CD14-positive monocyte (primary cell): ENCODE measurements at regions not wholly inside any gene's neighbourhood (a gene's known extent, or its start where the extent isn't known, plus 50 kb on each side); places are given as distances from the start of the nearest gene placed in this dataset.

ENCODE experiments used
- DNase-seq, 3 donors: peaks; one replicate each; pipeline ENCODE4 v3.0.0-alpha.2; 2011 to 2022
- H2AFZ ChIP-seq: 2 replicates; pipeline ENCODE4 v1.6.0; 2012; ENCODE audit warnings: mild to moderate bottlenecking, low read depth, low read length, inconsistent platforms; ENCODE audit not compliant: insufficient read depth, poor library complexity, severe bottlenecking
- H3K27ac ChIP-seq, 2 donors: 1 replicate in 1 of 2; 2 replicates in 1 of 2; pipeline ENCODE4 v1.5.1; 2012 to 2013; ENCODE audit warnings: low read length in 2 of 2, control low read depth in 1 of 2, inconsistent platforms in 1 of 2, low read depth in 1 of 2, mild to moderate bottlenecking in 1 of 2
- H3K27me3 ChIP-seq, 2 donors: one replicate each; pipeline versions ENCODE4 v1.6.0 to v1.6.1; 2011 to 2013; ENCODE audit warnings: low read length in 2 of 2; ENCODE audit not compliant: control insufficient read depth in 2 of 2, insufficient read depth in 2 of 2
- H3K36me3 ChIP-seq, 2 donors: replicated peaks in 1 of 2; 1 replicate in 1 of 2; 2 replicates in 1 of 2; pipeline versions ENCODE4 v1.5.1 to v1.6.1; 2012 to 2013; ENCODE audit warnings: low read length in 2 of 2, control low read depth in 1 of 2, inconsistent platforms in 1 of 2, mild to moderate bottlenecking in 1 of 2; ENCODE audit not compliant: insufficient read depth in 2 of 2, control insufficient read depth in 1 of 2
- H3K4me1 ChIP-seq, 2 donors: 1 replicate in 1 of 2; 2 replicates in 1 of 2; pipeline versions ENCODE4 v1.5.1 to v1.6.1; 2012 to 2013; ENCODE audit warnings: low read length in 2 of 2, control low read depth in 1 of 2, inconsistent platforms in 1 of 2, mild to moderate bottlenecking in 1 of 2, moderate library complexity in 1 of 2; ENCODE audit not compliant: insufficient read depth in 2 of 2, control insufficient read depth in 1 of 2
- H3K4me2 ChIP-seq: replicated peaks from 2 replicates; pipeline ENCODE3; 2012; ENCODE audit warnings: low read length, moderate library complexity, mild to moderate bottlenecking; ENCODE audit not compliant: poor library complexity, severe bottlenecking; ENCODE audit errors: extremely low read depth
- H3K4me3 ChIP-seq, 3 experiments: fragments of 200-600 bp in 1 of 3; sonication (generic) in 1 of 3; replicated peaks in 1 of 3; 1 replicate in 2 of 3; 2 replicates in 1 of 3; pipeline ENCODE4 v1.5.1; 2011 to 2013; ENCODE audit warnings: low read length in 3 of 3, mild to moderate bottlenecking in 3 of 3, control low read depth in 2 of 3, low read depth in 2 of 3, inconsistent platforms in 1 of 3, moderate library complexity in 1 of 3
- H3K79me2 ChIP-seq: 2 replicates; pipeline ENCODE4 v1.6.0; 2012; ENCODE audit warnings: mild to moderate bottlenecking, control low read depth, inconsistent platforms, low read length, moderate library complexity; ENCODE audit not compliant: insufficient read depth
- H3K9ac ChIP-seq: 2 replicates; pipeline ENCODE4 v1.6.0; 2017; ENCODE audit warnings: low read length, mild to moderate bottlenecking; ENCODE audit not compliant: insufficient read depth, poor library complexity, severe bottlenecking
- H3K9me3 ChIP-seq, 2 donors: replicated peaks in 1 of 2; 1 replicate in 1 of 2; 2 replicates in 1 of 2; pipeline versions ENCODE4 v1.5.1 to v1.6.1; 2012 to 2013; ENCODE audit warnings: low read length in 2 of 2, control low read depth in 1 of 2; ENCODE audit not compliant: control insufficient read depth in 1 of 2, insufficient read depth in 1 of 2
- H4K20me1 ChIP-seq: 2 replicates; pipeline ENCODE4 v1.6.0; 2012; ENCODE audit warnings: mild to moderate bottlenecking, low read length, control low read depth, moderate library complexity; ENCODE audit not compliant: insufficient read depth
- H3K27ac Mint-ChIP-seq, 7 donors: one replicate each; pipeline ENCODE4 v1.8.0; 2020; ENCODE audit warnings: mild to moderate bottlenecking in 7 of 7, mixed read lengths in 7 of 7, moderate library complexity in 6 of 7, inconsistent platforms in 2 of 7
- H3K27me3 Mint-ChIP-seq, 3 donors: one replicate each; pipeline ENCODE4 v1.8.0; 2021 to 2022; ENCODE audit warnings: low read depth in 3 of 3, mild to moderate bottlenecking in 3 of 3, mixed read lengths in 3 of 3, moderate library complexity in 3 of 3, inconsistent platforms in 1 of 3
- H3K36me3 Mint-ChIP-seq, 2 donors: one replicate each; pipeline ENCODE4 v1.8.0; 2020; ENCODE audit warnings: mixed read lengths in 2 of 2, inconsistent platforms in 1 of 2, mild to moderate bottlenecking in 1 of 2
- H3K4me1 Mint-ChIP-seq: one replicate; pipeline ENCODE4 v1.8.0; 2020; ENCODE audit warnings: mild to moderate bottlenecking, mixed read lengths
- H3K4me3 Mint-ChIP-seq, 2 donors: one replicate each; pipeline ENCODE4 v1.8.0; 2020; ENCODE audit warnings: mild to moderate bottlenecking in 2 of 2, mixed read lengths in 2 of 2, moderate library complexity in 1 of 2
- H3K9me3 Mint-ChIP-seq, 7 donors: one replicate each; pipeline ENCODE4 v1.8.0; 2020 to 2022; ENCODE audit warnings: mixed read lengths in 7 of 7, mild to moderate bottlenecking in 6 of 7, moderate library complexity in 6 of 7, inconsistent platforms in 2 of 7
- WGBS: methylation state at CpG from one replicate; pipeline ENCODE4 v1.1.5; 2013; ENCODE audit warnings: missing lambda C conversion rate; ENCODE audit not compliant: insufficient coverage; 5-methylcytosine and 5-hydroxymethylcytosine counted together
- intact Hi-C, 2 donors: fragments of 100-400 bp; cut with micrococcal nuclease; formaldehyde crosslinking; loops; one replicate each; pipeline versions ENCODE4 v1.15.0 to v1.15.1; 2023
- TF ChIP-seq, protein P1 (sequence below): fragments of 200-600 bp; IDR thresholded peaks from one replicate; pipeline ENCODE4 v1.8.0; 2022; ENCODE audit warnings: antibody characterized with exemption, mild to moderate bottlenecking

DNA sequence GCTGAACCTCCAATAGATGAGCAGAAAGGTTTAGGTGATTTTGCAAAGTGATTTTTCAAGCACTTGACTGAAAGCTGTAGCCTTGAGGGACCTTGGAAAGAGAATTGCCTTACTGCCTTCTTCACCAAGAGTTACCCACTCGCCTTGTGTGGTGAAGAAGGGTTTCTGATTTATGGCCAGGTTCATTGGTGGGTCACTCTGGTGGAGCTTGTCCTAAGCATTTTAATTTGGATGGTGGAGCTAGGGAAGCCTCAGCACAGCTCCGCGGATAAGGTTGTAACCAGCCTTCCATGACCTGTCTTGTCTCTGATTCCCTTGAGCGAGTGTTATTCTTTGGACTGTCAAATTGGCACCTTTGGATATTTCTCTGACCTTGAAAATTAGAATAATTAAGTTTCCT lies 226.4 kb downstream of the FAT3 start:
- no peaks in the 10 kb centered on the region for H3K79me2 ChIP-seq
- H3K9me3 ChIP-seq, result no peaks in the 10 kb centered on the region
- H3K27ac Mint-ChIP-seq, result no peak overlapping the region
- H3K4me3 Mint-ChIP-seq, result no peak overlapping the region
- H4K20me1 ChIP-seq, result no peaks in the 10 kb centered on the region
- no peaks in the 10 kb centered on the region for H3K27me3 Mint-ChIP-seq
- no peaks in the 10 kb centered on the region for H3K27me3 ChIP-seq
- intact Hi-C loops, result no loop called here
- no peak overlapping the region for H3K4me3 ChIP-seq
- H3K27ac ChIP-seq, result no peak overlapping the region
- H3K9ac ChIP-seq, result no peak overlapping the region
- TF ChIP-seq, protein P1, sequence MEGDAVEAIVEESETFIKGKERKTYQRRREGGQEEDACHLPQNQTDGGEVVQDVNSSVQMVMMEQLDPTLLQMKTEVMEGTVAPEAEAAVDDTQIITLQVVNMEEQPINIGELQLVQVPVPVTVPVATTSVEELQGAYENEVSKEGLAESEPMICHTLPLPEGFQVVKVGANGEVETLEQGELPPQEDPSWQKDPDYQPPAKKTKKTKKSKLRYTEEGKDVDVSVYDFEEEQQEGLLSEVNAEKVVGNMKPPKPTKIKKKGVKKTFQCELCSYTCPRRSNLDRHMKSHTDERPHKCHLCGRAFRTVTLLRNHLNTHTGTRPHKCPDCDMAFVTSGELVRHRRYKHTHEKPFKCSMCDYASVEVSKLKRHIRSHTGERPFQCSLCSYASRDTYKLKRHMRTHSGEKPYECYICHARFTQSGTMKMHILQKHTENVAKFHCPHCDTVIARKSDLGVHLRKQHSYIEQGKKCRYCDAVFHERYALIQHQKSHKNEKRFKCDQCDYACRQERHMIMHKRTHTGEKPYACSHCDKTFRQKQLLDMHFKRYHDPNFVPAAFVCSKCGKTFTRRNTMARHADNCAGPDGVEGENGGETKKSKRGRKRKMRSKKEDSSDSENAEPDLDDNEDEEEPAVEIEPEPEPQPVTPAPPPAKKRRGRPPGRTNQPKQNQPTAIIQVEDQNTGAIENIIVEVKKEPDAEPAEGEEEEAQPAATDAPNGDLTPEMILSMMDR, result no peak
- no peak overlapping the region for H3K4me2 ChIP-seq
- no peaks in the 10 kb centered on the region for H3K4me1 ChIP-seq
- DNase-seq, result no peak
- H3K4me1 Mint-ChIP-seq, result no peaks in the 10 kb centered on the region
- peaks cover 0 to 9% (median 2%) of the 10 kb centered on the region in 7 donors for H3K9me3 Mint-ChIP-seq
- H3K36me3 ChIP-seq, result no peaks in the 10 kb centered on the region
- WGBS, result 100% methylated on average over 1 of the region's 4 CpGs
- H3K36me3 Mint-ChIP-seq, result no peaks in the 10 kb centered on the region
- no peak overlapping the region for H2AFZ ChIP-seq

DNA sequence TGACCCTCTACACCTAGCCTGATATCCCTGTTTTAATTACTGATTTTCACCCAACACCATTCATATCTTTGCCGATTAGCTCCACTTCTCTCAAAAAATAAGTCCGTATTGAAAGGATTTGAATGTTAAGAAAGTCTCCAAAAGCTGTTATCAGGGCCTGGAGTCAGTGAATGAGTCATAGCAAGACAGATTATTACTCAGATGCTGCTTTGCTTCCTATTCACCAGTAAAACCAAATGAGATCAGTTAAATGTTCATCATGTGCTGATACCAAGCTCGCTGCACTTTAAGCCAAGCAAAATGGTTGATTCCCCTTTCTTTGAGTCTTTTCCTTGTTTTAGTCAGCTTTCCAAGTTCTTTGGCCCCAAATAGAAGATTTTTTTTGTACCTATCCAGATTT lies 228.4 kb downstream of the FAT3 start:
- Histone ChIP-seq H3K4me2 (no peak overlapping the region), H3K27me3 (no peaks in the 10 kb centered on the region), H2AFZ (no peak overlapping the region), H3K27ac (no peak overlapping the region), H3K79me2 (no peaks in the 10 kb centered on the region), H3K9ac (no peak overlapping the region), H3K4me3 (no peak overlapping the region), H4K20me1 (no peaks in the 10 kb centered on the region), H3K36me3 (no peaks in the 10 kb centered on the region), H3K9me3 (no peaks in the 10 kb centered on the region), H3K4me1 (no peaks in the 10 kb centered on the region)
- no peak overlapping the region for H3K4me3 Mint-ChIP-seq
- TF ChIP-seq, protein P1, result no peak
- intact Hi-C loops, result no loop called here
- DNase-seq, result no peak
- no peaks in the 10 kb centered on the region for H3K27me3 Mint-ChIP-seq
- 80% methylated on average over 1 of the region's 3 CpGs for WGBS
- no peaks in the 10 kb centered on the region for H3K4me1 Mint-ChIP-seq
- no peaks in the 10 kb centered on the region for H3K36me3 Mint-ChIP-seq
- H3K9me3 Mint-ChIP-seq, result peaks cover 0 to 13% (median 2%) of the 10 kb centered on the region in 7 donors
- no peak overlapping the region for H3K27ac Mint-ChIP-seq
